ENCODE measurements at regions not wholly inside any gene's neighbourhood (a gene's known extent, or its start where the extent isn't known, plus 50 kb on each side); places are given as distances from the start of the nearest gene placed in this dataset.
"Not testable (repeated sequence)": the region's sequence is repeated elsewhere in the genome, so short reads cannot be mapped to it uniquely, and the experiment has no call there.

DNA sequence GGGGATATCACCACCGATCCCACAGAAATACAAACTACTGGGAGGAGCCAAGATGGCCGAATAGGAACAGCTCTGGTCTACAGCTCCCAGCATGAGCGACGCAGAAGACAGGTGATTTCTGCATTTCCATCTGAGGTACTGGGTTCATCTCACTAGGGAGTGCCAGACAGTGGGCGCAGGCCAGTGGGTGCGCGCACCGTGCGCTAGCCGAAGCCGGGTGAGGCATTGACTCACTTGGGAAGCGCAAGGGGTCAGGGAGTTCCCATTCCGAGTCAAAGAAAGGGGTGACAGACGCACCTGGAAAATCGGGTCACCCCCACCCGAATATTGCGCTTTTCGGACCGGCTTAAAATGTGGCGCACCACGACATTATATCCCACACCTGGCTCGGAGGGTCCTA, 261.2 kb downstream of the RMST start:
- TF ChIP-seq, protein P1, sequence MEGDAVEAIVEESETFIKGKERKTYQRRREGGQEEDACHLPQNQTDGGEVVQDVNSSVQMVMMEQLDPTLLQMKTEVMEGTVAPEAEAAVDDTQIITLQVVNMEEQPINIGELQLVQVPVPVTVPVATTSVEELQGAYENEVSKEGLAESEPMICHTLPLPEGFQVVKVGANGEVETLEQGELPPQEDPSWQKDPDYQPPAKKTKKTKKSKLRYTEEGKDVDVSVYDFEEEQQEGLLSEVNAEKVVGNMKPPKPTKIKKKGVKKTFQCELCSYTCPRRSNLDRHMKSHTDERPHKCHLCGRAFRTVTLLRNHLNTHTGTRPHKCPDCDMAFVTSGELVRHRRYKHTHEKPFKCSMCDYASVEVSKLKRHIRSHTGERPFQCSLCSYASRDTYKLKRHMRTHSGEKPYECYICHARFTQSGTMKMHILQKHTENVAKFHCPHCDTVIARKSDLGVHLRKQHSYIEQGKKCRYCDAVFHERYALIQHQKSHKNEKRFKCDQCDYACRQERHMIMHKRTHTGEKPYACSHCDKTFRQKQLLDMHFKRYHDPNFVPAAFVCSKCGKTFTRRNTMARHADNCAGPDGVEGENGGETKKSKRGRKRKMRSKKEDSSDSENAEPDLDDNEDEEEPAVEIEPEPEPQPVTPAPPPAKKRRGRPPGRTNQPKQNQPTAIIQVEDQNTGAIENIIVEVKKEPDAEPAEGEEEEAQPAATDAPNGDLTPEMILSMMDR (IDR thresholded peaks at IDR 0.05), result not testable (repeated sequence)
- not testable (repeated sequence) for TF ChIP-seq EZH2 (IDR thresholded peaks at IDR 0.05; ENCODE audit: borderline replicate concordance, insufficient read depth, low read depth, low read length, poor library complexity, severe bottlenecking)
